ENCODE measurements at regions not wholly inside any gene's neighbourhood (a gene's known extent, or its start where the extent isn't known, plus 50 kb on each side); places are given as distances from the start of the nearest gene placed in this dataset.

DNA sequence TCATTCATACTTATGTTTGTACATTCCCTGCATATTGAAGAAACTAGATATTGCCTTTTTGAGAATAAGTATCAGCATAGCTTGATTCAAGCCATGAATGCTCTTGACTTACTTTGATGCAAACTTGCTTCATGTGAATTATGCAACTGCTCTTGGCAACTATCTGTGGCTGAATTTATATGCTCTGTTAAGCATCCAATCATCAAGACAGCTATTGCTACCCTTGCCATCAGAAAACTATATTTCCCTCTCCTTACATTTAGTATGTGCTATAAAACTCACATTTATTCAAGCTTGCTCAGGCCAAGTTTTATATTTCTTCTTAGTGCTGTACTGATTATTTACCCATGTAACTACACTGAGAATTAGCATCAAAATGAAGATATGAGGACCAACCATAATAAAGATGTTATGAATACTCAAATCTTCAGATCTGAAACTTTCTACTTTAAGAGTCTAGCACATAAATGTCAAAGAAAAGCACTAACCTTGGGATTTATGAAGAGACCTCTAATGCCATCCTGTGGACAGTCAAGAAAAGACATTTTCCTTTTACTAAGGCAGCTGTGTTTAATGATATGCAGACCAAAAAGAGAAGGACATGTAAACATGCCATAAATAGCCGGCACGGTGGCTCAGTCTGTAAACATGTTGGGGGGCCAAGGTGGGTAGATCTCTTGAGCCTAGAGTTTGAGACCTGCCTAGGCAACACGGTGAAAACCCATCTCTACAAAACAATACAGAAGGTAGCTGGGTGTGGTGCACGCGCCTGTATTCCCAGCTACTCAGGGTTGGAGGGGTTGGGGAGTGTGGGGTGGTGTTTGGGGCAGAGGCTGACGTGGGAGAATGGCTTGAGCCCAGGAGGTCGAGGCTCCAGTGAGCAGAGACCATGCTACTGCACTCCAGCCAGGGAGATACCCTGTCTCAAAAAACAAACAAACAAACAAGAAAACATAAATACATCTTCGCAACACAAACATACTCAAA is 267.0 kb upstream of the TYRP1 start:
- TF ChIP-seq EP300 (IDR thresholded peaks at IDR 0.05; ENCODE audit: low read depth), result no peak
- no peak for TF ChIP-seq POLR2A (IDR thresholded peaks at IDR 0.05)
- TF ChIP-seq POLR2AphosphoS5 (IDR thresholded peaks at IDR 0.05), result no peak

All from transverse colon (tissue), 3 donors.